ENCODE measurements at regions not wholly inside any gene's neighbourhood (a gene's known extent, or its start where the extent isn't known, plus 50 kb on each side); places are given as distances from the start of the nearest gene placed in this dataset.

- TF ChIP-seq CTCF (IDR thresholded peaks at IDR 0.05) (no peak), EP300 (IDR thresholded peaks at IDR 0.05) (no peak), POLR2AphosphoS5 (IDR thresholded peaks at IDR 0.05) (no peak), POLR2A (IDR thresholded peaks at IDR 0.05) (no peak)
Measured at GRCh38 chr20:17867131-17867925, 101.3 kb downstream of the SNX5 start.

All from stomach (tissue), 4 donors.